Cardiac fibroblast (primary cell): ENCODE measurements at regions not wholly inside any gene's neighbourhood (a gene's known extent, or its start where the extent isn't known, plus 50 kb on each side); places are given as distances from the start of the nearest gene placed in this dataset.
"Not testable (repeated sequence)": the region's sequence is repeated elsewhere in the genome, so short reads cannot be mapped to it uniquely, and the experiment has no call there.

Experiments
- DNase-seq, 2 donors: peaks; one replicate each; pipeline versions ENCODE4 v3.0.0 to v3.0.0-alpha.2; 2010; ENCODE audit warnings: low read depth in 2 of 2
- H3K4me3 ChIP-seq, 2 donors: replicated peaks in 1 of 2; 1 replicate in 1 of 2; 2 replicates in 1 of 2; pipeline ENCODE4 v1.5.1; 2011; ENCODE audit warnings: low read depth in 2 of 2, low read length in 2 of 2, mild to moderate bottlenecking in 2 of 2, moderate library complexity in 1 of 2
- TF ChIP-seq, protein P1 (sequence below): IDR thresholded peaks from one replicate; pipeline ENCODE4 v1.5.1; 2011; ENCODE audit warnings: low read depth, mild to moderate bottlenecking, low read length, inconsistent platforms

GRCh38 chr1:24250791-24251190, 63.7 kb upstream of the IFNLR1 start:
- no peak overlapping the region for H3K4me3 ChIP-seq
- DNase-seq = no peak
- TF ChIP-seq, protein P1, sequence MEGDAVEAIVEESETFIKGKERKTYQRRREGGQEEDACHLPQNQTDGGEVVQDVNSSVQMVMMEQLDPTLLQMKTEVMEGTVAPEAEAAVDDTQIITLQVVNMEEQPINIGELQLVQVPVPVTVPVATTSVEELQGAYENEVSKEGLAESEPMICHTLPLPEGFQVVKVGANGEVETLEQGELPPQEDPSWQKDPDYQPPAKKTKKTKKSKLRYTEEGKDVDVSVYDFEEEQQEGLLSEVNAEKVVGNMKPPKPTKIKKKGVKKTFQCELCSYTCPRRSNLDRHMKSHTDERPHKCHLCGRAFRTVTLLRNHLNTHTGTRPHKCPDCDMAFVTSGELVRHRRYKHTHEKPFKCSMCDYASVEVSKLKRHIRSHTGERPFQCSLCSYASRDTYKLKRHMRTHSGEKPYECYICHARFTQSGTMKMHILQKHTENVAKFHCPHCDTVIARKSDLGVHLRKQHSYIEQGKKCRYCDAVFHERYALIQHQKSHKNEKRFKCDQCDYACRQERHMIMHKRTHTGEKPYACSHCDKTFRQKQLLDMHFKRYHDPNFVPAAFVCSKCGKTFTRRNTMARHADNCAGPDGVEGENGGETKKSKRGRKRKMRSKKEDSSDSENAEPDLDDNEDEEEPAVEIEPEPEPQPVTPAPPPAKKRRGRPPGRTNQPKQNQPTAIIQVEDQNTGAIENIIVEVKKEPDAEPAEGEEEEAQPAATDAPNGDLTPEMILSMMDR = no peak

GRCh38 chr1:24250224-24250623, 63.1 kb upstream of the IFNLR1 start:
- DNase-seq = no peak
- H3K4me3 ChIP-seq = no peak overlapping the region
- TF ChIP-seq, protein P1 = no peak

DNA sequence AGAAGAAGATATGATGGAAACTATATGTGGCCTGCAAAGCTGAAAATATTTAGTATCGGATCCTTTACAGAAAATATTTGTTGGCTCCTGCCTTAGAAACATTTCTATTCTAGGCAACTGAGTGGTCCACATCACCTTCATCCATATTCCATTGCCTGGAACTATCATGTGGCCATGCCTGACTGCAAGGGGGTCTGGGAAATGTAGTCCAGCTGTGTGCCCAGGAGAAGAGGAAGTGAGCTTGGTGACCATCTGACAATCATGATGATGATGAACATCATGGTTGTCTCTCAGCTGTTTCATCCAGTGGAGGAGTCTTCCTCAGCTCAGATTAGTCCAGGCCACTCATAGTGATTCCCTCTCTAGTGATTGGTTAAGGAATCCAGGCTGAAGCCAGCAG, 61.8 kb upstream of the IFNLR1 start:
- H3K4me3 ChIP-seq = no peak overlapping the region
- no peak for DNase-seq
- TF ChIP-seq, protein P1 = no peak

DNA sequence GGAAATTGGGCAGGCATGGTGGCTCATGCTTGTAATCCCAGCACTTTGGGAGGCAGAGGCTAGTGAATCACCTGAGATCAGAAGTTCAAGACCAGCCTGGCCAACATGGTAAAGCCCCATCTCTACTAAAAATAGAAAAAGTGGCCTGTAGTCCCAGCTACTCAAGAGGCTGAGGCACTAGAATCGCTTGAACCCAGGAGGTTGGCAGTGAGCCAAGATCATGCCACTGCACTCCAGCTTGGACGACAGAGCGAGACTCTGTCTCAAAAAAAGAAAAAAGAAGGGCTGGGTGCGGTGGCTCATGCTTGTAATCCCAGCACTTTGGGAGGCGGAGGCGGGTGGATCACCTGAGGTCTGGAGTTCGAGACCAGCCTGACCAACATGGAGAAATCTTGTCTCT, 60.2 kb upstream of the IFNLR1 start:
- not testable (repeated sequence) for DNase-seq, H3K4me3 ChIP-seq

GRCh38 chr1:24244519-24245268, 57.6 kb upstream of the IFNLR1 start:
- no peak overlapping the region for H3K4me3 ChIP-seq
- no peak for DNase-seq
- TF ChIP-seq, protein P1 = no peak

DNA sequence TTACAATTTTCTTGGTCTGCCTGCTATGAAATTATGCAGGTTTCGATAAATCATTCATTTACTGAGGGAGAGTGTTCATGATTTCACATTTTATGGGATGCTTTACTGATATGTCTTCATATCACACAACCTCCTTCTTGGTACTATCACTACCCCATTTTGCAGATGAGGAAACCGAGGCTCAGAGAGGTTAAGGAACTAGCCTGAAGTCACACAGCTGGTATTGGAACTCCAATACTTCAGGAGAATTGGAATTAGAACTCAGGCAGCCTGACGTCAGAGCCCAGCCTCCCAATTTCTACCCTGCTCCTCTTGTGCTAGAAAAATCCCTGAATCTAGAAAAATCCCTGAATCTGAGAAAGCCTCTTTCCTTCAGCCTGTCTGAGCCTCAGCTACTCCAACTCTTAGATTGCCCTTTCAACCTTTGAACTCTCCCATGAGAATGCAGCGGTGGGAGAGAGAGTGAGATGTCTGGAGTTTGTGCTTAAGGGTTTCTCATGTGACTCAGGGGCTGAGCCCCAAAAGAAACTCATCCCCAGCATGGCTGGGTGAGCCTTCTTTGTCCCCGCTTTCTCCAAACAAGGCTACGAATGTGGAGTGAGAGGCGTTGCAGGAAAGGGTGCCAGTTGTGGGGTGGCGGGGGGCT, 50.8 kb upstream of the IFNLR1 start:
- TF ChIP-seq, protein P1 = no peak
- H3K4me3 ChIP-seq = no peak overlapping the region
- DNase-seq = no peak

- DNase-seq = peak; percentile 69 to 78
- TF ChIP-seq, protein P1 = no peak
- no peak overlapping the region for H3K4me3 ChIP-seq
These were observed 49.8 kb upstream of the IFNLR1 start for GRCh38 chr1:24236789-24237371.
